Fibroblast of skin of scalp (primary cell): ENCODE measurements at regions not wholly inside any gene's neighbourhood (a gene's known extent, or its start where the extent isn't known, plus 50 kb on each side); places are given as distances from the start of the nearest gene placed in this dataset.

Experiments
- DNase-seq: peaks from one replicate; pipeline ENCODE4 v3.0.0-alpha.2; 2013

GRCh38 chr12:96134200-96134599 is 60.0 kb upstream of the ELK3 start:
- DNase-seq: no peak

GRCh38 chr12:96136161-96136560 is 58.0 kb upstream of the ELK3 start:
- peak; percentile 86 for DNase-seq

DNA sequence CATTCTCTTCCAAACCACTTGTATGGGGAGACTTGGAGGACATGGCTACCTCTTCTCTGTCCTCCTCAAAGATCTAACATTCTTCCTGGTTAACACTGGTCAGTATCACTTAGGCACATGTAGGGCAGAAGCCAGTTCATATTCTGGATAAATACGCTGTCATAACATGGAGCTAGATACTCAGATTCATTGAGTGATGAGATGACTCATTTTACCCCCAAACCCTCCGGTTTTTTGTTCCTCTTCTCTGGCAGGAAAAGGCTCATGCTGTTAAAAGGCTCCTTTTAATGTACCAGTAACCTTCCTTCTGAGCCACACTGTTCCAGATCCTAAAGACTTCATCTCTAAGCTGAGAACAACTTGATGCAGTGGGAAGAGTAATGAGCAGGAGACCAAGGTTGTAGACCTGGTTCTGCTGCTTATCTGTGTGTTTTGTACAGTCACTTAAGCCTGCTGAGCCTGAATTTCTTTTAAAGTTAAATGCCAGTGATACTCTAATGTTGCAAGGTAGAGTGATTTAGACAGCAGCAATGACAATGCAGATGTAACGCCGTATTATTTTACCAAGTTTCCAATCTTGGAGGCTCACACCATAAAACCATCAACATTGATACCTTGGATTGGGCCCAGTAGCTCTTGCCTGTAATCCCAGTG is 57.3 kb upstream of the ELK3 start:
- peak; percentile 38 for DNase-seq

DNA sequence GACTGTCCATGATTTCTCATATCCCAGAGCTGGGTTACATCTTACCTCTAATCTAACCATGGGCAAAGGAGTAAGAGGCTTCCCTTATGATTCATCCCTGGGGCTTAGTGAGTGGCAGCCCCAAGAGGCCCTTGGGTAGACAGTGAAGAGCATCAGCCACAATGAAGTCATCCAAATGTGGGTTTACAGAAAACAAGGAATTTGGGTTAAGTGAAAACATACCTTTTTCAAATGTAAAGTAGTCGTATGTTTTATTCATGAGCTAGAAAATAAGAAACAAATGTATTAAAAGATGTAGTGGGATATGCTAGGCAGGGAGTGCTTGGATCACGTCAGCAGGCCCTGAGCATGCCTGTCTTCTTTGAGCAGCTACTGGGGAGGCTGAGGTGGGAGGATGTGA is 54.0 kb upstream of the ELK3 start:
- peak; percentile 94 for DNase-seq

- DNase-seq: peak; percentile 12
Measured at GRCh38 chr12:96141216-96141912, 52.8 kb upstream of the ELK3 start.

DNA sequence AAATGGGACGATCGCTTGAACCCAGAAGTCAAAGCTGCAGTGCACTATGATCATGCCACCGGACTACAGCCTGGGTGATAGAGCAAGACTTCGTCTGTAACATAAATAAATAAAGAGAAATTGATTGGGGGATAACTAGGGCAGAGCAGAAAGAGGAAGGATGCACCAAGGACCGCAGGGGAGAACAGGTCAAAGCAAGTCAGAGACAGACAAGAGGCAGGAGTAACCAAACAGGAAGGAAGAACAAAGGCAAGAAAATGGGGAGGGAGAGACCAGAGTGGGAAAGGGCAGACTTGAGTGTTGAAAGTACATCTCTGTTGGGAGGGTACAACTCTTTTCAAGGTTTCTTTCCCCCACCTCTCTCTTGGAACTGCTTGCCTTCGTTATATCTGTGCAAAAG is 50.8 kb upstream of the ELK3 start:
- DNase-seq: no peak

- DNase-seq: no peak
Measured at GRCh38 chr12:96143827-96144565, 50.2 kb upstream of the ELK3 start.
